ENCODE measurements at regions not wholly inside any gene's neighbourhood (a gene's known extent, or its start where the extent isn't known, plus 50 kb on each side); places are given as distances from the start of the nearest gene placed in this dataset.

GRCh38 chr18:30727849-30728248, 314.7 kb downstream of the DSC3 start:
- TF ChIP-seq JUN (IDR thresholded peaks at IDR 0.05; ENCODE audit: low read depth, low read length) (no peak), PHF8 (conservative IDR thresholded peaks at IDR 0.05; ENCODE audit: low read depth, low read length) (no peak), RAD21 (IDR thresholded peaks at IDR 0.05 in 1 of 2, conservative IDR thresholded peaks at IDR 0.05 in 1 of 2; ENCODE audit: low read depth in 2 of 2, low read length in 2 of 2) (no peak), KDM5A (IDR thresholded peaks at IDR 0.05; ENCODE audit: low read length) (no peak), YY1 (IDR thresholded peaks at IDR 0.05; ENCODE audit: low read depth, low read length) (no peak), GTF2F1 (IDR thresholded peaks at IDR 0.05; ENCODE audit: borderline replicate concordance, low read depth, low read length) (no peak), CREB1 (IDR thresholded peaks at IDR 0.05) (no peak), RFX5 (IDR thresholded peaks at IDR 0.05; ENCODE audit: borderline replicate concordance, low read depth, low read length) (no peak), BCL11A (IDR thresholded peaks at IDR 0.05; ENCODE audit: low read depth in 2 of 2, low read length in 2 of 2) (no peak), SAP30 (IDR thresholded peaks at IDR 0.05; ENCODE audit: insufficient read depth, insufficient replicate concordance, low read length) (no peak), HDAC6 (IDR thresholded peaks at IDR 0.05; ENCODE audit: low read depth, low read length) (no peak), RXRA (IDR thresholded peaks at IDR 0.05; ENCODE audit: insufficient read depth, low read depth, low read length) (no peak), SP1 (IDR thresholded peaks at IDR 0.05; ENCODE audit: low read depth, low read length) (no peak), TAF1 (IDR thresholded peaks at IDR 0.05; ENCODE audit: low read depth, low read length) (no peak)
- H3K79me1 ChIP-seq (ENCODE audit: low read depth, low read length), result no peaks in the 10 kb centered on the region
- CTCF ChIA-PET (ENCODE audit: partially characterized antibody), result interaction anchor here (1.3 kb wide), 1 partner anchor 13 kb away, joined by 3 read pairs; no protein-coding TSS in a partner anchor

More at GRCh38 chr18:30727849-30728248, 314.7 kb downstream of the DSC3 start:
- H3K18ac ChIP-seq (ENCODE audit: extremely low read depth, low read length), result no peak overlapping the region
- POLR2A ChIA-PET (ENCODE audit: partially characterized antibody), result no interaction called here
- no peak overlapping the region for H3K4me3 ChIP-seq (ENCODE audit: extremely low read depth in 1 of 4, insufficient read depth in 2 of 4, low read depth in 3 of 4, low read length in 4 of 4)
- H3K4me1 ChIP-seq (replicated peaks in 1 of 4; ENCODE audit: control insufficient read depth in 3 of 4, insufficient read depth in 4 of 4, low read length in 3 of 4), result peaks cover 0 to 2% (median 0%) of the 10 kb centered on the region in 4 experiments; a peak in 1 of 7 replicates
- no peak overlapping the region for H2BK15ac ChIP-seq (ENCODE audit: low read length)
- no peak overlapping the region for H4K8ac ChIP-seq (ENCODE audit: extremely low read depth, insufficient read depth, low read length)
- no peak overlapping the region for H3K56ac ChIP-seq (replicated peaks; ENCODE audit: insufficient read length, low read depth, low read length)
- H2AK5ac ChIP-seq (ENCODE audit: low read depth, low read length), result no peak overlapping the region
- FAIRE-seq (no peak), DNase-seq (ENCODE audit: low read depth in 1 of 2, low spot score in 2 of 2) (no peak)
- H2BK12ac ChIP-seq (ENCODE audit: low read depth, low read length), result no peak overlapping the region
- no peaks in the 10 kb centered on the region for H3K27me3 ChIP-seq (replicated peaks in 1 of 4; ENCODE audit: control insufficient read depth in 3 of 4, extremely low read depth in 1 of 4, insufficient read depth in 3 of 4, low read length in 3 of 4)
- no peak overlapping the region for H3K9ac ChIP-seq (replicated peaks in 1 of 4; ENCODE audit: extremely low read depth in 1 of 4, low read depth in 3 of 4, low read length in 3 of 4)
- no peaks in the 10 kb centered on the region for H3K23me2 ChIP-seq (ENCODE audit: low read depth, low read length)
- H3K4me2 ChIP-seq (ENCODE audit: insufficient read depth in 1 of 2, low read depth in 2 of 2, low read length in 2 of 2), result no peak overlapping the region
- no peak overlapping the region for H2AFZ ChIP-seq (ENCODE audit: low read length)
- no peaks in the 10 kb centered on the region for H3K79me2 ChIP-seq (ENCODE audit: control insufficient read depth in 1 of 2, insufficient read depth in 2 of 2, low read length in 2 of 2)
- H3K14ac ChIP-seq (ENCODE audit: insufficient read length), result no peak overlapping the region
- no peak overlapping the region for H2BK120ac ChIP-seq (replicated peaks; ENCODE audit: low read depth, low read length)
- no peak overlapping the region for H2BK5ac ChIP-seq (ENCODE audit: low read depth, low read length)
- H2BK20ac ChIP-seq (ENCODE audit: low read length), result no peak overlapping the region
- H4K20me1 ChIP-seq (replicated peaks in 1 of 2; ENCODE audit: control insufficient read depth in 1 of 2, insufficient read depth in 2 of 2, low read length in 2 of 2), result no peaks in the 10 kb centered on the region
- H3K27ac ChIP-seq (ENCODE audit: low read depth, low read length), result no peak overlapping the region
- no peak overlapping the region for H4K5ac ChIP-seq (ENCODE audit: insufficient read length, low read depth, low read length)
- H3K36me3 ChIP-seq (ENCODE audit: control insufficient read depth in 2 of 4, insufficient read depth in 4 of 4, low read length in 3 of 4), result no peaks in the 10 kb centered on the region
- no peak overlapping the region for H4K91ac ChIP-seq (replicated peaks; ENCODE audit: insufficient read length, low read length)
- no peak overlapping the region for H3K23ac ChIP-seq (ENCODE audit: insufficient read length)
- H3K9me3 ChIP-seq (ENCODE audit: insufficient read depth in 2 of 2, low read depth in 1 of 2, low read length in 1 of 2), result no peaks in the 10 kb centered on the region; a peak in 1 of 4 replicates
- no peak overlapping the region for H3K4ac ChIP-seq (replicated peaks; ENCODE audit: insufficient read length, low read depth, low read length)
